Uterus (tissue), 3 donors: ENCODE measurements at regions not wholly inside any gene's neighbourhood (a gene's known extent, or its start where the extent isn't known, plus 50 kb on each side); places are given as distances from the start of the nearest gene placed in this dataset.

ENCODE experiments used
- DNase-seq, 2 donors: peaks; one replicate each; pipeline ENCODE4 v3.0.0-alpha.2; 2019 to 2020
- H3K27ac ChIP-seq, 2 donors: fragments of 200-600 bp; sonication (generic); 1 replicate in 1 of 2; 2 replicates in 1 of 2; pipeline ENCODE4 v1.5.1; 2016 to 2018
- H3K27me3 ChIP-seq, 2 donors: fragments of 200-600 bp; sonication (generic); one replicate each; pipeline ENCODE4 v1.5.1; 2018 to 2019; ENCODE audit warnings: control low read depth in 1 of 2
- H3K36me3 ChIP-seq, 2 donors: fragments of 200-600 bp; sonication (generic); one replicate each; pipeline ENCODE4 v1.5.1; 2019; ENCODE audit warnings: control low read depth in 1 of 2
- H3K4me1 ChIP-seq, 2 donors: fragments of 200-600 bp; sonication (generic); one replicate each; pipeline ENCODE4 v1.5.1; 2018 to 2019; ENCODE audit warnings: control low read depth in 1 of 2
- H3K4me3 ChIP-seq, 2 donors: fragments of 200-600 bp; sonication (generic); 1 replicate in 1 of 2; 2 replicates in 1 of 2; pipeline ENCODE4 v1.5.1; 2018 to 2019; ENCODE audit warnings: mild to moderate bottlenecking in 1 of 2
- H3K9me3 ChIP-seq, 2 donors: fragments of 200-600 bp; sonication (generic); one replicate each; pipeline ENCODE4 v1.5.1; 2019; ENCODE audit warnings: control low read depth in 1 of 2
- CTCF ChIP-seq, 4 experiments: fragments of 200-600 bp in 2 of 4; fragments of 450-650 bp in 2 of 4; sonication (generic) in 2 of 4; IDR thresholded peaks; one replicate each; pipeline ENCODE4 v1.5.1; 2016 to 2019; ENCODE audit warnings: antibody characterized with exemption in 4 of 4, mild to moderate bottlenecking in 2 of 4, moderate library complexity in 1 of 4
- POLR2A ChIP-seq, 2 donors: fragments of 450-650 bp; IDR thresholded peaks; one replicate each; pipeline ENCODE4 v1.6.1; 2016; ENCODE audit warnings: antibody characterized with exemption in 2 of 2, mild to moderate bottlenecking in 1 of 2, moderate library complexity in 1 of 2
- intact Hi-C: fragments of 100-400 bp; cut with DNase I; formaldehyde crosslinking; loops from one replicate; pipeline ENCODE4 v1.15.1; 2023; ENCODE audit warnings: low total_unique reads
- donor health status: DM: yes; HTN: yes; CAD: no.

GRCh38 chr12:89845366-89845765, 136.7 kb upstream of the ATP2B1 start:
- H3K4me3 ChIP-seq, result no peak overlapping the region
- H3K27me3 ChIP-seq, result no peaks in the 10 kb centered on the region
- intact Hi-C loops, result no loop called here
- H3K27ac ChIP-seq, result no peak overlapping the region
- TF ChIP-seq POLR2A (IDR thresholded peaks at IDR 0.05) (no peak), CTCF (IDR thresholded peaks at IDR 0.05) (no peak)
- no peaks in the 10 kb centered on the region for H3K36me3 ChIP-seq
- no peak for DNase-seq
- H3K9me3 ChIP-seq, result no peaks in the 10 kb centered on the region
- no peaks in the 10 kb centered on the region for H3K4me1 ChIP-seq

GRCh38 chr12:89844539-89844938, 135.9 kb upstream of the ATP2B1 start:
- Histone ChIP-seq H3K36me3 (no peaks in the 10 kb centered on the region), H3K27me3 (no peaks in the 10 kb centered on the region), H3K9me3 (no peaks in the 10 kb centered on the region), H3K4me3 (no peak overlapping the region), H3K4me1 (no peaks in the 10 kb centered on the region), H3K27ac (no peak overlapping the region)
- no peak for TF ChIP-seq POLR2A (IDR thresholded peaks at IDR 0.05)
- no peak for TF ChIP-seq CTCF (IDR thresholded peaks at IDR 0.05)
- DNase-seq, result no peak
- intact Hi-C loops, result no loop called here

- H3K9me3 ChIP-seq, result no peaks in the 10 kb centered on the region
- no peaks in the 10 kb centered on the region for H3K27me3 ChIP-seq
- no peaks in the 10 kb centered on the region for H3K36me3 ChIP-seq
- intact Hi-C loops, result no loop called here
- no peak overlapping the region for H3K4me3 ChIP-seq
- H3K4me1 ChIP-seq, result peaks cover 0 to 4% of the 10 kb centered on the region in 2 donors
- no peak for DNase-seq
- TF ChIP-seq POLR2A (IDR thresholded peaks at IDR 0.05) (no peak), CTCF (IDR thresholded peaks at IDR 0.05) (no peak)
- H3K27ac ChIP-seq, result no peak overlapping the region
Observed at GRCh38 chr12:89840162-89840922, 131.7 kb upstream of the ATP2B1 start.

- H3K4me1 ChIP-seq, result peaks cover 0 to 4% of the 10 kb centered on the region in 2 donors
- TF ChIP-seq POLR2A (IDR thresholded peaks at IDR 0.05), result no peak
- no peak for TF ChIP-seq CTCF (IDR thresholded peaks at IDR 0.05)
- intact Hi-C loops, result no loop called here
- H3K9me3 ChIP-seq, result no peaks in the 10 kb centered on the region
- H3K27ac ChIP-seq, result no peak overlapping the region
- H3K27me3 ChIP-seq, result no peaks in the 10 kb centered on the region
- no peak overlapping the region for H3K4me3 ChIP-seq
- no peaks in the 10 kb centered on the region for H3K36me3 ChIP-seq
- no peak for DNase-seq
Observed at GRCh38 chr12:89839444-89839843, 130.8 kb upstream of the ATP2B1 start.

- intact Hi-C loops, result no loop called here
- TF ChIP-seq CTCF (IDR thresholded peaks at IDR 0.05) (no peak), POLR2A (IDR thresholded peaks at IDR 0.05) (no peak)
- H3K9me3 ChIP-seq, result no peaks in the 10 kb centered on the region
Observed at GRCh38 chr12:89838833-89839232, 130.2 kb upstream of the ATP2B1 start.

More at GRCh38 chr12:89838833-89839232, 130.2 kb upstream of the ATP2B1 start:
- H3K36me3 ChIP-seq, result no peaks in the 10 kb centered on the region
- no peak overlapping the region for H3K27ac ChIP-seq
- H3K27me3 ChIP-seq, result no peaks in the 10 kb centered on the region
- peaks cover 0 to 4% of the 10 kb centered on the region in 2 donors for H3K4me1 ChIP-seq
- DNase-seq, result no peak
- no peak overlapping the region for H3K4me3 ChIP-seq
